HG03175 (cell line): ENCODE measurements at regions not wholly inside any gene's neighbourhood (a gene's known extent, or its start where the extent isn't known, plus 50 kb on each side); places are given as distances from the start of the nearest gene placed in this dataset.

Experiments used
- ATAC-seq: cut with Tn5 transposase; IDR thresholded peaks from one replicate; pipeline ENCODE4 v1.9.1; 2021; ENCODE audit warnings: mild to moderate bottlenecking, moderate library complexity; ENCODE audit not compliant: unreplicated experiment

DNA sequence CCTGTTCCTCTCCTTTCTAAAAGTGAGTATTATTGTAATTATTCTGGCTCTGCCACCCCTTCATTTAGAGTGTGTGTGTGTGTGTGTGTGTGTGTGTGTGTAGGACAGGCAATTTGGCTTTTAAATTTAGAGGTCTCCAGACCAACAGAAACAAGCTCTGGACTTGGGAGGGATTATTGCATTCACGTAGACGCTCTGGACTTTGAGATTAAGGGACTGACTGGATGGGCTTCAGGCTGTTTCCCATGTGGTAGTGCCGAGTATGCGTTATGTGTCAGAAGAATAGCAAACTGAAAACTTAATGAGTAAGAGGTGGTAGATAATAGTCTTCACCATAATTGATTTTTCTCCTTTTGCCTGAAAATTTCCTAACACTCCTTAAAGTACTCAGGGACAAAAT, 281.9 kb downstream of the USP25 start:
- ATAC-seq, result no peak

DNA sequence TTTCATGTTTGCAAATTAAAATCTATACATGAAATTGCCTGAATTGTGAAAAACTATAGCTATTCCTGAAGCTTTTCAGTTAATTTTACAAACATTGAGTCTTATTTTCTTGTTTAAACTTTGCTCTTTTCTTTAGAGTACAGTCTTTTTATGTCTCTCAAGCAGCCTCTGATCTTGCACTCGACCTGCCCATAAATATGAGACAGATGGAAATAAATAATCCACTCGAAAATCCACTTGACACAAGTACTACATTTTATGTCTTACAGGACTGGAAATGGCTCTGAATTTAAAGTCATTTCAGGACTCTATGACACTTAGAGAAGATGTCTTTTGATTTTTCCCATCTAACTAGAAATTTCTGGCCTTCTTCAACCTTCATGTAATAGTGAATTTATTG, 283.8 kb downstream of the USP25 start:
- no peak for ATAC-seq

- ATAC-seq, result no peak
These were observed 291.1 kb downstream of the USP25 start for GRCh38 chr21:16020878-16021277.

GRCh38 chr21:16022116-16022515, 292.3 kb downstream of the USP25 start:
- no peak for ATAC-seq

GRCh38 chr21:16022921-16023320, 293.1 kb downstream of the USP25 start:
- no peak for ATAC-seq

DNA sequence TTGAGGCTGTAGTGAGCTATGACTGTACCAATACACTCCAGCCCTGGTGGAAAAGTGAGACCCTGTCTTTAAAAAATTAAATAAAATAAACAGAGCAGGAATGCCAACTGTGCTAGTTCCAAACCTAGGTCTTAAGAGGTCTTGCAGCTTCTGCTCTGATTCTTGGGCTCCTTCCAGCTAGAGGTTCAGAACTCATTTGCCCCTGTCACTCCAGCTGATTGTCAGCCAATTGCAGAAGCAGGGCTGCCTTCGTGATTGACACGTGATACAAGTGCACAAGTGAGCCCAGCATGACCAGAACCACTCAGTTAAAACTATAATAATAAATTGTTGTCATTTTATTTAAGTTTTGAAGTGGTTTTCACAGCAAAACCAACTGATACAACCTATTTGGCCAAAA, 298.4 kb downstream of the USP25 start:
- ATAC-seq, result no peak

GRCh38 chr21:16028941-16029464, 299.2 kb downstream of the USP25 start:
- ATAC-seq, result no peak

- no peak for ATAC-seq
These were observed 303.4 kb downstream of the USP25 start for GRCh38 chr21:16033193-16033592.

- ATAC-seq, result no peak
These were observed 304.8 kb downstream of the USP25 start for GRCh38 chr21:16034446-16035190.

DNA sequence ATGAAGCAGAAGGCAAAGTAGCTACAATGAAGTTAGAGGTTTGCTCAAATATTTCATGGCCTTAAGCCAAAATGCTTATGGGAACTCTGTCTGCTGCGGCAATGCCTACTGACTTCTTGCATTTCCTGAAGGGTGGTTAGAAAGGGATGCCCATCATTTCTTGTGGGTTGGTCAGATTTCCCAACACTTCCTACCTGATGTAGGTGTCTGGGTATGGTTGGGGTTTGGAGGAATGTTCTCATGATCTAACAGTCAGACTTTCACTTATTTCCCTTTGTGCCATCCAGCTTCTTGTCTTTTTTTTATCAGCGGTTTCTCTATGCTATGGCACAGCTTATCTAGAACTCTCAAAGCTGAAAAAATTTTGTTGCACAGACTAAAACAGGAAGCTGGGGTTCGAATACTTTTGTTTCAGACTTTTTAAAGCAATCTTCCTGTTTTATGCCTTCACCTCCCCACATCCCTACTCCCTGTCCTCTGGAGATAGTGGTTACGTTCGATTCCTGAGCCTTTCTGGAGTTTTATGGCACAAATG, 307.7 kb downstream of the USP25 start:
- ATAC-seq, result no peak

DNA sequence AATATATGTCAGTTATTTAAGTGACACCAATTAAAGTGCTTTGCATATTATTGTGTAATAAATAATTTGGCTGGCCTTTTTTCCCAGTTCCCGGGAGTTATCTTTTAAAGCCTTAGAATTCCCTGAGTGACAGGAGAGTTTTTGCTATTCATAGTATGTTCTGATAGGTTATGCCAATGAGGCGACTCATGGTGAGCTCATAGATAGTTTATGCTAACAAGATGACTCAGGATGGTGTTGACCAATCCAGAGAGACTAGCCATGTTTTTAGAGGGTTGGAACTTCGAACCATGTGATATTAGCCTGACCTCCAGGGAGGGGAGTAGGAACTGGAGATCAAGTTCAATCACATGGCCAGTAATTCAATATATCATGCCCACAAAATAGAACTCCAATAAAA, 310.8 kb downstream of the USP25 start:
- ATAC-seq, result no peak

DNA sequence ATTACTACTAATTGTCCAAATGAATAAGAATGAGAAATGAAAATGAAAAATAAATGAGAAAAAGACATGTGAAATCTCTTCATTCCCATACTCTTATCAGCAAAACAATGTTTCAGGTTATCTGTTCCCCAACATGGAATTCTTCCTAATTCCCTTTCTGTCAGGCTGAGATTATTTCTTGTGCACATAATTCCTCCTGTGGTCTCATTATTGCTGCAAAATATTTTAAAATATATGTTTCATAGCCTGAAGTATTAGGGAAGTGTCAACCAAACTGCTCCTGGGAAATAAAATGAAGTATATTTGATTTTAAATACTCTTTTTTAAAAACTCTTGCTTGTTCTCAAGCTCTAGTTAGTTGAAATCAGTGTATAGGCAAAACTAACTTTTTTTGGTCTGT, 314.9 kb downstream of the USP25 start:
- no peak for ATAC-seq

DNA sequence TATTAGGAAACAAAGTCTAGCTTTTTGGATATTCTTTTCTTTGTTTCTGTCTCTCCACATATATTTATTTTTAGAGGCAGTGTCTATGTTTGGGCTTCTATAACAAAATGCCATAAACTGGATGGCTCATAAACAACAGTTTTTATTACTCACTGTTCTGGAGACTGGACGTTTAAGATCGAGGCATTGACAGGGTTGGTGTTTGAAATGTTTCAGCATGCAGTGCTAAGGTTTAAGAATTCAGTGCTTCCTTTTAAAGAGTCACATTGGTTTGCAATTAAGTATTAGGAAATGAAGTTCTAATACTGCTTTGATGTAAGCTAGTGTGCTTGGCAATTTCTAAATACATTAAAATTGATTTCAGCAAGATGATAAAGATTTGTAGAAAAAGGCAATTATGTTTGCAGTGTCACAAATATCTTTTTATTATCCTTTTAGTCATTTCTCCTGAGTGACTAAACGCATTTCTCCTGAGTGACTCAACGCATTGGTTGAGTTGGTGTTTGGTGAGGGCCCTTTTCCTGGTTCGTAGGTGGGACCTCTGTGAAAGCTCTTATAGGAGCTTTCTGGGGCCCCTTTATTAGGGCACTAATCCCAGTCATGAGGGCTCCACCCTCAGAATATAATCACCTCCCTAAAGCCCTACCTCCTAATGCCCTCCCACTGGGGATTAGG, 317.0 kb downstream of the USP25 start:
- ATAC-seq, result no peak

GRCh38 chr21:16047904-16048303, 318.1 kb downstream of the USP25 start:
- no peak for ATAC-seq

GRCh38 chr21:16055014-16055413, 325.2 kb downstream of the USP25 start:
- ATAC-seq, result no peak

GRCh38 chr21:16058896-16059295, 329.1 kb downstream of the USP25 start:
- ATAC-seq, result no peak

DNA sequence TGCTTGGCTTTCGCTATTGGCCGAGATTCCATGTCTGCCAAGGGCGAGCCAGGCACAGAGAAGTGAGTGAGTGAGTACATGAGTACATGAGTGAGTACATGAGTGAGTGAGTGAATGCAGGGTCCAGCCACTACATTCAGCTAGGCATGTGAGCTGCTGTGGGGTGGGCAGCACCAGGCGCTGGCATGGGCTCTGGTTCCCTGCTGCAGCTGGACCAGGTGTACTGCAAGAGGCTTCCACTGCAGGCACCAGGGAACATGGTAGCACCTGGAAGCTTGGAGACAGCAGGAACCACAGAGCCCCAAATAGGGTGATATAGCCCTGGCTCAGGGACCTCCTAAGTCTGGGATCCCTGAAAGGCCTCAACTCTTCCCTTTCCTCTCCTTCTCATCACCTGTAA, 330.2 kb downstream of the USP25 start:
- no peak for ATAC-seq

DNA sequence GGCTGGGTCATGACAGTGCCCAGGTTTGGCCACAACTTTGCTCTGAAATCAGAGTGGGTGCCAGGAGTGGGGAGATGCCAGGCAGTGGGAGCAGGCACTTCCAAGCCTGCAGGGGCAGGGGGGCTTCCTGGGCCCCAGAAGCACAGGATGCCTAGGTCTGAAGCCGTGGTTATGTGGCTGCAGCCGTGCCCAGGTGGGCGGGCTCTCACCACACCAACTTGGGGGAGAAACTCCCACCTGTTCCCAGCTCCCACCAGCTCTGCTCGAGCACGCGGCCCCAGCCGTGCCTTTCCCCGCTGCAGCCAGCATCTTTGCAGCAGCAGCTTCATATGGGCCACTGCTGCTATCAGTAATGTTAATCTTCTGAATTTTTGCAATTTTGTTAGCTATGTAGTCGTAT, 331.4 kb downstream of the USP25 start:
- no peak for ATAC-seq

GRCh38 chr21:16069178-16070112, 339.7 kb downstream of the USP25 start:
- no peak for ATAC-seq

DNA sequence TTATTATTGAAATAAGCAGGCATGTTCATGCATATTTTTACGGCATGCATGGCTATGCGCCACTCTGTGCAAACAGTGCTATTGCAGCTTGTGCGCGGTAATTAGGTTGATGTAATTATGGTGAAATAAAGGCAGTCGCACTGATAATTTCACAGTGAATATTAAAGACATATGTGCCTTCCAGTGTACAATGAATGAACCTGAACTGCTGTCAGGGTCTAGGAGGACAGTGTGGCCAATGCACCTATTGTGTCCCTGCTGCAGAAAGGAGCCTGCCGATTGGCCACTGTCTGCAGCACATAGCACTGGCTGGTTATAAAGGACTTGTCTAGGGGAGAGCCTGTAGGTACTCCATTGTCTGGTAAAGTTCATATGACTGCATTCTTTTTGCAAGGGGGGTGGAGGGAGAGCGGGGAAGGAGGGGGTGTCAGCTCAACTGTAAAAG, 340.4 kb downstream of the USP25 start:
- ATAC-seq, result no peak

- no peak for ATAC-seq
These were observed 341.3 kb downstream of the USP25 start for GRCh38 chr21:16071092-16071491.
